Cerebellar cortex (tissue), 1 donor: ENCODE measurements at regions not wholly inside any gene's neighbourhood (a gene's known extent, or its start where the extent isn't known, plus 50 kb on each side); places are given as distances from the start of the nearest gene placed in this dataset.
"Not testable (repeated sequence)": the region's sequence is repeated elsewhere in the genome, so short reads cannot be mapped to it uniquely, and the experiment has no call there.

Source experiments
- DNase-seq: peaks from one replicate; pipeline ENCODE4 v3.0.0-alpha.2; 2015; ENCODE audit warnings: low spot score

GRCh38 chr3:150127011-150127490 is 156.4 kb upstream of the PFN2 start:
- no peak for DNase-seq

GRCh38 chr3:150124142-150124541 is 153.4 kb upstream of the PFN2 start:
- DNase-seq: no peak

- not testable (repeated sequence) for DNase-seq
Measured at GRCh38 chr3:150123249-150123648, 152.6 kb upstream of the PFN2 start.

GRCh38 chr3:150118219-150118618 is 147.5 kb upstream of the PFN2 start:
- no peak for DNase-seq

GRCh38 chr3:150117076-150117475 is 146.4 kb upstream of the PFN2 start:
- no peak for DNase-seq

GRCh38 chr3:150116196-150116595 is 145.5 kb upstream of the PFN2 start:
- DNase-seq: no peak

GRCh38 chr3:150114873-150115540 is 144.3 kb upstream of the PFN2 start:
- peak; percentile 11 for DNase-seq

GRCh38 chr3:150114273-150114672 is 143.6 kb upstream of the PFN2 start:
- DNase-seq: peak; percentile 2

GRCh38 chr3:150110097-150110496 is 139.4 kb upstream of the PFN2 start:
- DNase-seq: no peak

GRCh38 chr3:150107429-150108175 is 136.9 kb upstream of the PFN2 start:
- no peak for DNase-seq

- DNase-seq: peak; percentile 51
Measured at GRCh38 chr3:150106740-150107428, 136.2 kb upstream of the PFN2 start.

GRCh38 chr3:150105886-150106612 is 135.4 kb upstream of the PFN2 start:
- peak; percentile 12 for DNase-seq

- no peak for DNase-seq
Measured at GRCh38 chr3:150105025-150105424, 134.3 kb upstream of the PFN2 start.

- DNase-seq: no peak
Measured at GRCh38 chr3:150104564-150104963, 133.9 kb upstream of the PFN2 start.

GRCh38 chr3:150101016-150101415 is 130.3 kb upstream of the PFN2 start:
- no peak for DNase-seq

- no peak for DNase-seq
Measured at GRCh38 chr3:150098621-150099020, 127.9 kb upstream of the PFN2 start.

GRCh38 chr3:150097588-150097890 is 126.8 kb upstream of the PFN2 start:
- DNase-seq: no peak

GRCh38 chr3:150096700-150097587 is 126.2 kb upstream of the PFN2 start:
- DNase-seq: no peak

GRCh38 chr3:150094150-150094933 is 123.6 kb upstream of the PFN2 start:
- DNase-seq: no peak

- no peak for DNase-seq
Measured at GRCh38 chr3:150091626-150092025, 120.9 kb upstream of the PFN2 start.

GRCh38 chr3:150090877-150091276 is 120.2 kb upstream of the PFN2 start:
- DNase-seq: no peak
